CD14-positive monocyte (primary cell): ENCODE measurements at regions not wholly inside any gene's neighbourhood (a gene's known extent, or its start where the extent isn't known, plus 50 kb on each side); places are given as distances from the start of the nearest gene placed in this dataset.
"Not testable (repeated sequence)": the region's sequence is repeated elsewhere in the genome, so short reads cannot be mapped to it uniquely, and the experiment has no call there.

Experiments used
- DNase-seq, 3 donors: peaks; one replicate each; pipeline ENCODE4 v3.0.0-alpha.2; 2011 to 2022
- H2AFZ ChIP-seq: 2 replicates; pipeline ENCODE4 v1.6.0; 2012; ENCODE audit warnings: mild to moderate bottlenecking, low read depth, low read length, inconsistent platforms; ENCODE audit not compliant: insufficient read depth, poor library complexity, severe bottlenecking
- H3K27ac ChIP-seq, 2 donors: 1 replicate in 1 of 2; 2 replicates in 1 of 2; pipeline ENCODE4 v1.5.1; 2012 to 2013; ENCODE audit warnings: low read length in 2 of 2, control low read depth in 1 of 2, inconsistent platforms in 1 of 2, low read depth in 1 of 2, mild to moderate bottlenecking in 1 of 2
- H3K27me3 ChIP-seq, 2 donors: one replicate each; pipeline versions ENCODE4 v1.6.0 to v1.6.1; 2011 to 2013; ENCODE audit warnings: low read length in 2 of 2; ENCODE audit not compliant: control insufficient read depth in 2 of 2, insufficient read depth in 2 of 2
- H3K36me3 ChIP-seq, 2 donors: replicated peaks in 1 of 2; 1 replicate in 1 of 2; 2 replicates in 1 of 2; pipeline versions ENCODE4 v1.5.1 to v1.6.1; 2012 to 2013; ENCODE audit warnings: low read length in 2 of 2, control low read depth in 1 of 2, inconsistent platforms in 1 of 2, mild to moderate bottlenecking in 1 of 2; ENCODE audit not compliant: insufficient read depth in 2 of 2, control insufficient read depth in 1 of 2
- H3K4me1 ChIP-seq, 2 donors: 1 replicate in 1 of 2; 2 replicates in 1 of 2; pipeline versions ENCODE4 v1.5.1 to v1.6.1; 2012 to 2013; ENCODE audit warnings: low read length in 2 of 2, control low read depth in 1 of 2, inconsistent platforms in 1 of 2, mild to moderate bottlenecking in 1 of 2, moderate library complexity in 1 of 2; ENCODE audit not compliant: insufficient read depth in 2 of 2, control insufficient read depth in 1 of 2
- H3K4me2 ChIP-seq: replicated peaks from 2 replicates; pipeline ENCODE3; 2012; ENCODE audit warnings: low read length, moderate library complexity, mild to moderate bottlenecking; ENCODE audit not compliant: poor library complexity, severe bottlenecking; ENCODE audit errors: extremely low read depth
- H3K4me3 ChIP-seq, 3 experiments: fragments of 200-600 bp in 1 of 3; sonication (generic) in 1 of 3; replicated peaks in 1 of 3; 1 replicate in 2 of 3; 2 replicates in 1 of 3; pipeline ENCODE4 v1.5.1; 2011 to 2013; ENCODE audit warnings: low read length in 3 of 3, mild to moderate bottlenecking in 3 of 3, control low read depth in 2 of 3, low read depth in 2 of 3, inconsistent platforms in 1 of 3, moderate library complexity in 1 of 3
- H3K79me2 ChIP-seq: 2 replicates; pipeline ENCODE4 v1.6.0; 2012; ENCODE audit warnings: mild to moderate bottlenecking, control low read depth, inconsistent platforms, low read length, moderate library complexity; ENCODE audit not compliant: insufficient read depth
- H3K9ac ChIP-seq: 2 replicates; pipeline ENCODE4 v1.6.0; 2017; ENCODE audit warnings: low read length, mild to moderate bottlenecking; ENCODE audit not compliant: insufficient read depth, poor library complexity, severe bottlenecking
- H3K9me3 ChIP-seq, 2 donors: replicated peaks in 1 of 2; 1 replicate in 1 of 2; 2 replicates in 1 of 2; pipeline versions ENCODE4 v1.5.1 to v1.6.1; 2012 to 2013; ENCODE audit warnings: low read length in 2 of 2, control low read depth in 1 of 2; ENCODE audit not compliant: control insufficient read depth in 1 of 2, insufficient read depth in 1 of 2
- H4K20me1 ChIP-seq: 2 replicates; pipeline ENCODE4 v1.6.0; 2012; ENCODE audit warnings: mild to moderate bottlenecking, low read length, control low read depth, moderate library complexity; ENCODE audit not compliant: insufficient read depth
- H3K27ac Mint-ChIP-seq, 7 donors: one replicate each; pipeline ENCODE4 v1.8.0; 2020; ENCODE audit warnings: mild to moderate bottlenecking in 7 of 7, mixed read lengths in 7 of 7, moderate library complexity in 6 of 7, inconsistent platforms in 2 of 7
- H3K27me3 Mint-ChIP-seq, 3 donors: one replicate each; pipeline ENCODE4 v1.8.0; 2021 to 2022; ENCODE audit warnings: low read depth in 3 of 3, mild to moderate bottlenecking in 3 of 3, mixed read lengths in 3 of 3, moderate library complexity in 3 of 3, inconsistent platforms in 1 of 3
- H3K36me3 Mint-ChIP-seq, 2 donors: one replicate each; pipeline ENCODE4 v1.8.0; 2020; ENCODE audit warnings: mixed read lengths in 2 of 2, inconsistent platforms in 1 of 2, mild to moderate bottlenecking in 1 of 2
- H3K4me1 Mint-ChIP-seq: one replicate; pipeline ENCODE4 v1.8.0; 2020; ENCODE audit warnings: mild to moderate bottlenecking, mixed read lengths
- H3K4me3 Mint-ChIP-seq, 2 donors: one replicate each; pipeline ENCODE4 v1.8.0; 2020; ENCODE audit warnings: mild to moderate bottlenecking in 2 of 2, mixed read lengths in 2 of 2, moderate library complexity in 1 of 2
- H3K9me3 Mint-ChIP-seq, 7 donors: one replicate each; pipeline ENCODE4 v1.8.0; 2020 to 2022; ENCODE audit warnings: mixed read lengths in 7 of 7, mild to moderate bottlenecking in 6 of 7, moderate library complexity in 6 of 7, inconsistent platforms in 2 of 7
- CTCF ChIP-seq: fragments of 200-600 bp; IDR thresholded peaks from one replicate; pipeline ENCODE4 v1.8.0; 2022; ENCODE audit warnings: antibody characterized with exemption, mild to moderate bottlenecking
- WGBS: methylation state at CpG from one replicate; pipeline ENCODE4 v1.1.5; 2013; ENCODE audit warnings: missing lambda C conversion rate; ENCODE audit not compliant: insufficient coverage; 5-methylcytosine and 5-hydroxymethylcytosine counted together
- intact Hi-C, 2 donors: fragments of 100-400 bp; cut with micrococcal nuclease; formaldehyde crosslinking; loops; one replicate each; pipeline versions ENCODE4 v1.15.0 to v1.15.1; 2023

DNA sequence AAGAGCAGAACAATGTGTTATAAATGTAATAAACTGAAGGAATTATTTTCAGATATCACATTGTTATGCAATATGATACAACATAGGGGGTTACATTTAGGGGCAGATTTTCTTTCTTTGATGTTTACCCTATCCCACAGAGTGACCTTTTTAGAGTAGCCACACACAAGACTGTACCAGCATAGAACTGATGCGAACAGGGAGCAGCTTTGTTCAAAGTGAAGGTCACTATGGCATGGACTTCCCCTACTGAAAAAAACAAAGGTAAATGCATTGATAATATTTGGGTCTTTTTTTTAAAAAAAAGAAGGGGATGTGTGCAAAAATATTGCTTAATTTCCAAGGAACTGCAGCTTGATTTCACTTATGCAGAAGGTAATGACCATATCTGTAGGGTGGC, 1354.9 kb downstream of the SUCLG1 start:
- H3K27ac Mint-ChIP-seq: no peak overlapping the region
- H3K36me3 Mint-ChIP-seq: no peaks in the 10 kb centered on the region
- H3K4me1 ChIP-seq: no peaks in the 10 kb centered on the region
- H3K4me3 Mint-ChIP-seq: no peak overlapping the region
- H3K27me3 Mint-ChIP-seq: peaks cover 0 to 1% (median 0%) of the 10 kb centered on the region in 3 donors
- no peaks in the 10 kb centered on the region for H3K79me2 ChIP-seq
- H3K27me3 ChIP-seq: no peaks in the 10 kb centered on the region
- no peaks in the 10 kb centered on the region for H3K36me3 ChIP-seq
- no peaks in the 10 kb centered on the region for H3K4me1 Mint-ChIP-seq
- no peak overlapping the region for H2AFZ ChIP-seq
- H3K4me2 ChIP-seq: no peak overlapping the region
- H3K9ac ChIP-seq: no peak overlapping the region
- peaks cover 2 to 15% (median 8%) of the 10 kb centered on the region in 7 donors for H3K9me3 Mint-ChIP-seq
- no CpG with 5 or more reads among the region's 1 CpG for WGBS
- intact Hi-C loops: no loop called here
- H3K4me3 ChIP-seq: no peak overlapping the region
- no peak overlapping the region for H3K27ac ChIP-seq
- H3K9me3 ChIP-seq: peaks cover 3 to 11% of the 10 kb centered on the region in 2 donors
- DNase-seq: no peak
- TF ChIP-seq CTCF: no peak
- H4K20me1 ChIP-seq: no peaks in the 10 kb centered on the region

GRCh38 chr2:83103613-83104012, 1355.5 kb downstream of the SUCLG1 start:
- Histone ChIP-seq H4K20me1 (no peaks in the 10 kb centered on the region), H3K9ac (no peak overlapping the region), H3K9me3 (peaks cover 3 to 11% of the 10 kb centered on the region in 2 donors), H3K27me3 (no peaks in the 10 kb centered on the region), H3K4me1 (no peaks in the 10 kb centered on the region), H3K4me3 (no peak overlapping the region), H2AFZ (no peak overlapping the region), H3K36me3 (no peaks in the 10 kb centered on the region), H3K79me2 (no peaks in the 10 kb centered on the region), H3K4me2 (no peak overlapping the region), H3K27ac (no peak overlapping the region)
- Mint-ChIP-seq H3K36me3 (no peaks in the 10 kb centered on the region), H3K4me1 (no peaks in the 10 kb centered on the region), H3K9me3 (peaks cover 2 to 15% (median 6%) of the 10 kb centered on the region in 7 donors), H3K27ac (no peak overlapping the region), H3K4me3 (no peak overlapping the region), H3K27me3 (peaks cover 0 to 1% (median 0%) of the 10 kb centered on the region in 3 donors)
- no peak for TF ChIP-seq CTCF
- intact Hi-C loops: no loop called here
- no CpG with 5 or more reads among the region's 1 CpG for WGBS
- DNase-seq: no peak

DNA sequence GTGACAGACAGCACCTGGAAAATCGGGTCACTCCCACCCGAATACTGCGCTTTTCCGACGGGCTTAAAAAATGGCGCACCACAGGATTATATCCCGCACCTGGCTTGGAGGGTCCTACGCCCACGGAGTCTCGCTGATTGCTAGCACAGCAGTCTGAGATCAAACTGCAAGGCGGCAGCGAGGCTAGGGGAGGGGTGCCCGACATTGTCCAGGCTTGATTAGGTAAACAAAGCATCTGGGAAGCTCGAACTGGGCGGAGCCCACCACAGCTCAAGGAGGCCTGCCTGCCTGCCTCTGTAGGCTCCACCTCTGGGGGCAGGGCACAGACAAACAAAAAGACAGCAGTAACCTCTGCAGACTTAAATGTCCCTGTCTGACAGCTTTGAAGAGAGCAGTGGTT, 1370.0 kb downstream of the SUCLG1 start:
- H3K79me2 ChIP-seq, H3K27ac ChIP-seq, H2AFZ ChIP-seq, intact Hi-C loops, DNase-seq, H3K27ac Mint-ChIP-seq, H3K36me3 ChIP-seq, H3K4me1 ChIP-seq, H3K27me3 Mint-ChIP-seq, H3K4me2 ChIP-seq, H3K9ac ChIP-seq, H3K4me3 ChIP-seq, H3K4me1 Mint-ChIP-seq, H3K27me3 ChIP-seq, H4K20me1 ChIP-seq, H3K36me3 Mint-ChIP-seq, H3K4me3 Mint-ChIP-seq: not testable (repeated sequence)
- 100% methylated on average over 10 of the region's 15 CpGs for WGBS
- peaks cover 0 to 12% (median 3%) of the 10 kb centered on the region in 7 donors for H3K9me3 Mint-ChIP-seq
- H3K9me3 ChIP-seq: peaks cover 0 to 12% of the 10 kb centered on the region in 2 donors
